Parathyroid adenoma (tissue), 2 donors: ENCODE measurements at regions not wholly inside any gene's neighbourhood (a gene's known extent, or its start where the extent isn't known, plus 50 kb on each side); places are given as distances from the start of the nearest gene placed in this dataset.

Experiments
- H2AFZ ChIP-seq: fragments of 300-600 bp; sonication (generic); one replicate; pipeline ENCODE4 v1.7.0; 2017; ENCODE audit warnings: antibody characterized with exemption, mild to moderate bottlenecking
- H3K27ac ChIP-seq: fragments of 300-600 bp; sonication (generic); one replicate; pipeline ENCODE4 v1.7.0; 2017
- H3K27me3 ChIP-seq: fragments of 300-600 bp; sonication (generic); one replicate; pipeline ENCODE4 v1.7.0; 2017; ENCODE audit warnings: low read length; ENCODE audit not compliant: control insufficient read depth, insufficient read depth
- H3K36me3 ChIP-seq: fragments of 300-600 bp; sonication (generic); one replicate; pipeline ENCODE4 v1.7.0; 2017; ENCODE audit warnings: low read length; ENCODE audit not compliant: control insufficient read depth, insufficient read depth
- H3K4me1 ChIP-seq: fragments of 300-600 bp; sonication (generic); one replicate; pipeline ENCODE4 v1.7.0; 2017; ENCODE audit warnings: control low read depth
- H3K4me2 ChIP-seq: fragments of 300-600 bp; sonication (generic); one replicate; pipeline ENCODE4 v1.7.0; 2017; ENCODE audit warnings: low read length
- H3K4me3 ChIP-seq: fragments of 300-600 bp; sonication (generic); one replicate; pipeline ENCODE4 v1.7.0; 2017; ENCODE audit warnings: low read depth, low read length
- H3K79me2 ChIP-seq: fragments of 300-600 bp; sonication (generic); one replicate; pipeline ENCODE4 v1.7.0; 2017; ENCODE audit warnings: control low read depth
- H3K9ac ChIP-seq: fragments of 300-600 bp; sonication (generic); one replicate; pipeline ENCODE4 v1.7.0; 2017; ENCODE audit warnings: mild to moderate bottlenecking
- H3K9me3 ChIP-seq: fragments of 300-600 bp; sonication (generic); one replicate; pipeline ENCODE4 v1.7.0; 2017; ENCODE audit warnings: low read length; ENCODE audit not compliant: control insufficient read depth
- TF ChIP-seq, protein P1 (sequence below): fragments of 300-600 bp; sonication (generic); IDR thresholded peaks from one replicate; pipeline ENCODE4 v1.7.0; 2017; ENCODE audit warnings: antibody characterized with exemption, mild to moderate bottlenecking
- donor health status: primary hyperparathyroidism.

- no peaks in the 10 kb centered on the region for H3K4me1 ChIP-seq
Observed at GRCh38 chr11:128057786-128058395, 529.5 kb downstream of the ETS1 start.

GRCh38 chr11:128055576-128056217 lies 531.7 kb downstream of the ETS1 start:
- Histone ChIP-seq H3K27ac (no peak overlapping the region), H3K79me2 (no peaks in the 10 kb centered on the region), H3K27me3 (no peaks in the 10 kb centered on the region), H3K9me3 (no peaks in the 10 kb centered on the region), H3K9ac (no peak overlapping the region), H2AFZ (no peak overlapping the region), H3K36me3 (no peaks in the 10 kb centered on the region), H3K4me3 (no peak overlapping the region), H3K4me2 (no peak overlapping the region), H3K4me1 (no peaks in the 10 kb centered on the region)
- TF ChIP-seq, protein P1, sequence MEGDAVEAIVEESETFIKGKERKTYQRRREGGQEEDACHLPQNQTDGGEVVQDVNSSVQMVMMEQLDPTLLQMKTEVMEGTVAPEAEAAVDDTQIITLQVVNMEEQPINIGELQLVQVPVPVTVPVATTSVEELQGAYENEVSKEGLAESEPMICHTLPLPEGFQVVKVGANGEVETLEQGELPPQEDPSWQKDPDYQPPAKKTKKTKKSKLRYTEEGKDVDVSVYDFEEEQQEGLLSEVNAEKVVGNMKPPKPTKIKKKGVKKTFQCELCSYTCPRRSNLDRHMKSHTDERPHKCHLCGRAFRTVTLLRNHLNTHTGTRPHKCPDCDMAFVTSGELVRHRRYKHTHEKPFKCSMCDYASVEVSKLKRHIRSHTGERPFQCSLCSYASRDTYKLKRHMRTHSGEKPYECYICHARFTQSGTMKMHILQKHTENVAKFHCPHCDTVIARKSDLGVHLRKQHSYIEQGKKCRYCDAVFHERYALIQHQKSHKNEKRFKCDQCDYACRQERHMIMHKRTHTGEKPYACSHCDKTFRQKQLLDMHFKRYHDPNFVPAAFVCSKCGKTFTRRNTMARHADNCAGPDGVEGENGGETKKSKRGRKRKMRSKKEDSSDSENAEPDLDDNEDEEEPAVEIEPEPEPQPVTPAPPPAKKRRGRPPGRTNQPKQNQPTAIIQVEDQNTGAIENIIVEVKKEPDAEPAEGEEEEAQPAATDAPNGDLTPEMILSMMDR: no peak

More at GRCh38 chr11:128057786-128058395, 529.5 kb downstream of the ETS1 start:
- Histone ChIP-seq H3K36me3 (no peaks in the 10 kb centered on the region), H3K4me2 (no peak overlapping the region), H3K4me3 (no peak overlapping the region), H3K27me3 (no peaks in the 10 kb centered on the region), H3K9ac (no peak overlapping the region), H3K27ac (no peak overlapping the region), H2AFZ (no peak overlapping the region), H3K79me2 (no peaks in the 10 kb centered on the region), H3K9me3 (no peaks in the 10 kb centered on the region)
- TF ChIP-seq, protein P1: no peak

DNA sequence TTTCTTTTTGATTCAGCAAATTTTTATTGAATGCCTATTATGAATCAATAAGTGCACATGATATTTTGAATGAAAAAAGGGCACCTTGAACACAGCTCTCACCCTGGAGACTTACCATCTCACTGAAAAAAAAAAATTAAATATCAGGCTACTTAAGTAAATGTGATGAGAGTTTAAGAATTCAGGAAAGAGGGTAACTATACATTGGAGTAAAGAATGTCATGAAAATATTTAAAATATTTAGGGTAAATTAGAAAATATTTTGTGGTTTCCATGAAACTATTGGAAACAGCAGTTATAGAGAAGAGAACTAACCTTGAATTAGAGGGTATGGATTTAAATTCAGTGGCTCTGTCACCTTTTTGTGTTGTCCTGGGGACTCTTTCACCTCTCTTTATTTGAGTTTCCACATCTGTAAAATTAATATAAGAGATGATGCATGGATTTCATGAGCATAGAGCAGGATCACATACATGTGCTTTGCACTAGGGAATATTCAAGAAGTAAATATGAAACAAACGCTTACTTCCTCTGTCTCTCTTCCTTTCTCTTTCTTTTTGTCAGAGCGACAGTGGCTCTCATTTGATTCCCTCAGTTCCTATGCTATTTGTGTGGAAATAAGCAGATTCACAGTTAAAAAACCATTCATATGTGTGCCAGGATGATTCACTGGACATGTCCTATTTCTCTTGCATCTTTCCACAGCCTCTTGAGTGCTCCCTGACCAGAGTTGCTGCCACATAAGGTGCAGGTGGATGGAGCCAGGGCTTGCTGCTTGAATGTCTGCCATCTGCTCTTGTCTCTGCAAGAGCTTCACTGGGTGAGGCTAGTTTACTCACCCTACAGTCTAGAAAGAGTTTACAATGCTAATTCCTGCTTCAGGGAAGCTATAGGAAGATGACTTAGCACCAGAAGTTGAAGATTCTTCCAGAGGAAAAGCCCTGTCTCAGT lies 533.1 kb downstream of the ETS1 start:
- TF ChIP-seq, protein P1: no peak
- no peaks in the 10 kb centered on the region for H3K36me3 ChIP-seq
- no peak overlapping the region for H2AFZ ChIP-seq
- H3K27me3 ChIP-seq: no peaks in the 10 kb centered on the region
- no peak overlapping the region for H3K9ac ChIP-seq
- no peaks in the 10 kb centered on the region for H3K79me2 ChIP-seq
- no peaks in the 10 kb centered on the region for H3K9me3 ChIP-seq
- H3K4me3 ChIP-seq: no peak overlapping the region
- H3K27ac ChIP-seq: no peak overlapping the region
- no peaks in the 10 kb centered on the region for H3K4me1 ChIP-seq
- H3K4me2 ChIP-seq: no peak overlapping the region

DNA sequence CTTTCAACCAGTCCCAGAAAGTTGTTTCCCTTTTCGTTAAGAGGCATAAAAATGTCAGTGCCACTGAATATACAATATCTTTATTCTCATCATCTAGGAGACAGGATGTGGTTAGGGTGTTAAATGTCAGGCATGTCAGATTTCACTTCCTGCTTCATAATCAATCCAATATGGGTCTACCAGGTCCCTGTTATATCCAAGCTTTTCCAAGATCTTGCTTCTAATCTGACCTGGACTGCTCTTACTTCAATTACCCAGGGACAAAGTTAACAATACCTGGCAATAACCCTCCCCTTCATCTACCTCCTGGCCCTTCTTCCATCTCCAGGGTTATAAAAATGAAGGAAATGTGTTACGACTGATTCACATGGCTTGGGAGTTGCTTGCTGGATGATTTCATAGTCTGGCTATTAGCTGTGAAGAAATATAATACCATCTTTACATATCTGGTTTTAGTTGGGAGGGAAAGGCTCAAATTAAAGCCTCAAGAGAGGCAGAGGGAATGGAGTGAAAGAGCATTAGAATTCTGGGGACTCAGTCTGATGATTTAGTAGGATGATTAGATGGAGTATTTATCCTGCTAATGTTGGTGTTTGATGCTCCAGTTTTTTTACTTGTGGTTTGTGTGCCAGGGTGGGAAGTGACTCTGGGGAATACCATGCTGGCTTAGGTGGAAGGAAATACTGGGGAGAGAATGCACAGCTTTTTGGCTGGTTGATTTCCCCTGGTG lies 534.3 kb downstream of the ETS1 start:
- no peak overlapping the region for H3K4me3 ChIP-seq
- H3K4me1 ChIP-seq: no peaks in the 10 kb centered on the region
- TF ChIP-seq, protein P1: no peak
- H3K27ac ChIP-seq: no peak overlapping the region
- no peaks in the 10 kb centered on the region for H3K9me3 ChIP-seq
- H3K9ac ChIP-seq: no peak overlapping the region
- no peaks in the 10 kb centered on the region for H3K79me2 ChIP-seq
- no peak overlapping the region for H3K4me2 ChIP-seq
- H3K36me3 ChIP-seq: no peaks in the 10 kb centered on the region
- no peak overlapping the region for H2AFZ ChIP-seq
- no peaks in the 10 kb centered on the region for H3K27me3 ChIP-seq
